HEK293T (cell line): ENCODE measurements at regions not wholly inside any gene's neighbourhood (a gene's known extent, or its start where the extent isn't known, plus 50 kb on each side); places are given as distances from the start of the nearest gene placed in this dataset.

ENCODE experiments used
- ARNT ChIP-seq: fragments of 450-650 bp; IDR thresholded peaks from 2 replicates; pipeline ENCODE4 v1.6.1; 2017; ENCODE audit warnings: mild to moderate bottlenecking
- BHLHE40 ChIP-seq: fragments of 450-650 bp; IDR thresholded peaks from 2 replicates; pipeline ENCODE4 v1.6.1; 2016; ENCODE audit warnings: mild to moderate bottlenecking, moderate library complexity, borderline replicate concordance
- CTBP1 ChIP-seq: fragments of 450-650 bp; IDR thresholded peaks from 2 replicates; pipeline ENCODE4 v1.6.1; 2016; ENCODE audit warnings: borderline replicate concordance
- ELF4 ChIP-seq: fragments of 450-650 bp; IDR thresholded peaks from 2 replicates; pipeline ENCODE4 v1.6.1; 2017; ENCODE audit warnings: antibody characterized with exemption
- FOXK2 ChIP-seq: fragments of 450-650 bp; IDR thresholded peaks from 2 replicates; pipeline ENCODE4 v1.6.1; 2016; ENCODE audit warnings: mild to moderate bottlenecking
- FOXM1 ChIP-seq: fragments of 450-650 bp; IDR thresholded peaks from 2 replicates; pipeline ENCODE4 v1.6.1; 2017; ENCODE audit warnings: mild to moderate bottlenecking, borderline replicate concordance
- HDGF ChIP-seq: fragments of 450-650 bp; IDR thresholded peaks from 2 replicates; pipeline ENCODE4 v1.6.1; 2017; ENCODE audit warnings: antibody characterized with exemption, borderline replicate concordance
- LEF1 ChIP-seq: fragments of 450-650 bp; IDR thresholded peaks from 2 replicates; pipeline ENCODE4 v1.6.1; 2017; ENCODE audit warnings: mild to moderate bottlenecking, borderline replicate concordance
- NFRKB ChIP-seq: fragments of 450-650 bp; IDR thresholded peaks from 2 replicates; pipeline ENCODE4 v1.6.1; 2016; ENCODE audit warnings: mild to moderate bottlenecking, moderate library complexity
- SP1 ChIP-seq: fragments of 450-650 bp; IDR thresholded peaks from 2 replicates; pipeline ENCODE4 v1.6.1; 2017
- SUZ12 ChIP-seq: fragments of 450-650 bp; IDR thresholded peaks from 2 replicates; pipeline ENCODE4 v1.6.1; 2016; ENCODE audit warnings: mild to moderate bottlenecking
- TARDBP ChIP-seq: fragments of 450-650 bp; IDR thresholded peaks from 2 replicates; pipeline ENCODE4 v1.6.1; 2016

DNA sequence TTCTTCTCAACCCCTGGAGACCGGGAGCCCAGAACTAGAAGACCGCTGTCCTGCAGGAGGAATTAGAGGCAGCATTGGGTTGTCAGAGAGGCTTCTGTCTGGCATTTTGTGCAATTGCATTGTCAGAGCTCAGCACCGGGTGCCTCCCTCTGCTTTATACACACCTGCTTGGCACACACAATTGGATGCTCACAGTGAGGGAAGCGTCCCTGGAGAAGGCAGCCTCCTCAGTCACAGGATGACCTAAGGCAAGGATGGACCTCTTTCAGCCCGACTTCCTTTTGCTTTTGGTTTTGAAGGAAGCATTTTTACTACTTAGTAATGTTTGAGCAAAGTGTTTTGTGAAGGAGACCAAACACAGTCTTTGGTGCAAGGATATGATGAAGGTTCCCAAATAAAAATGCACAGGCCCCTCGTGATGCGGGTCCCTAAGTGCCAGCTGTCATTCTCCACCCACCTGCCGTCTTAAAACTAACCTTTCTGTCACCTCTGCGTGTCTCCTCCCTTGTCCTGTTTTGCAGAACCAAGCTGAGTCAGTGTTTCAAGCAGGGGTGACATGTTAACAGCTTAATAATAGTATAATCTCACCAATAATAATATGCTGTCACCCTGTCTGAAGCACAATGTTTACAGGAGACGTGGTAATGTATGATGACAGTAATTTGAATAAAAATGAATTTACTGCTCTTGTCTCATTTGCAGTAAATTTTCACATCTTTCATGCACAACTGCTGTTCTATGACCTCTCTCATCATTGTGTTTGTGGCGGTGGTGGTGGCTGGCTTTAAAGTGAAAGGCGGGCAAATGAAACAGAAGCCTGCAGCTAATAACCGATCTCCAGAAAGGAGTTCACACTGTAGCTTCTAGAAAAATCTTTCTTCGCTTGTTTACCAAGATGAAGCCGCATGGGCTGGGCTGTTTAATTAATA, 430.2 kb upstream of the MKI67 start:
- no peak for TF ChIP-seq FOXK2
- TF ChIP-seq HDGF, result no peak
- TF ChIP-seq BHLHE40, result no peak
- TF ChIP-seq NFRKB, result no peak
- TF ChIP-seq ARNT, result no peak
- TF ChIP-seq SUZ12, result no peak
- no peak for TF ChIP-seq FOXM1
- TF ChIP-seq ELF4, result no peak
- no peak for TF ChIP-seq SP1
- no peak for TF ChIP-seq TARDBP
- TF ChIP-seq LEF1, result no peak
- no peak for TF ChIP-seq CTBP1
